T-helper 2 cell treated with Interferon-gamma antibody and Interleukin-4, amounts not matched to agents 100 ng/mL and 5 ng/mL, for 36 hours (primary cell): ENCODE measurements at regions not wholly inside any gene's neighbourhood (a gene's known extent, or its start where the extent isn't known, plus 50 kb on each side); places are given as distances from the start of the nearest gene placed in this dataset.

Source experiments
- intact Hi-C: fragments of 100-400 bp; cut with micrococcal nuclease; formaldehyde crosslinking; loops from one replicate; pipeline ENCODE4 v1.15.1; 2023

DNA sequence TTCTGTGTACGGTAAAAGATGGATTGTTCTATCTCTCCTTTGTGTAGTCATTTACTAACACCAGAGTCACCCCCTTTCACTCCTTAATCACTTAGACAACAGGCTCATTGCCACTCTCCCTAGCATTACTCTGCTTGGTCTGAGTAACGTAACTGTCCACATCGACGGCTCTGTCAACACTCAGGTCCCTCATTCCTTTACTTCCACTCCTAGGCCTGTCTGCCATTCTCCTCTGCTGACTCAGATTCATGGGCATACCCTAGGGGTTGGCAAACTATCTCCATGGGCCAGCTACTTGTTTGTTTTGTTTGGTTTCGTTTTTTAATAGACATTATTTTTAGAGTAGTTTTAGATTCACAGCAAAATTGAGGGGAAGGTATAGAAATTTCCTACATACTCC, 243.9 kb downstream of the NR4A2 start:
- intact Hi-C loops, result no loop called here

DNA sequence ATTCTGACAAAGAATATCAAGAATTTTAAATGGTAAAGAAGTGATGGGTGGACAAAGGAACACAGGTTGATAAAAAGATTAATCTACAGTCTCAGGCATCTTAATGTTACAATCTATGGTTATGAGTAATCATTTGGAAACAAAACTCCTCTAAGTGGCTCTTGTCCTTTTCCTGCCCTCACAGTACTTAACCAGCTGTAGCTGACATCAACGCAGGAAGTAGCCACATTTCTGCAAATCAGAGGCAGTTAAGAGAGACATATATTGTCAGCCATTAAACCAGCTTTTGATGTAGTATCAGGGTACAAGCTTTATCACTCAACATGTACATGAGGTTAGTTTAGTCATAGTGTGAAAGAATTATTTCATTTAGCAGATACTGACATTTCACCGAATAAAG, 244.6 kb downstream of the NR4A2 start:
- intact Hi-C loops, result no loop called here

DNA sequence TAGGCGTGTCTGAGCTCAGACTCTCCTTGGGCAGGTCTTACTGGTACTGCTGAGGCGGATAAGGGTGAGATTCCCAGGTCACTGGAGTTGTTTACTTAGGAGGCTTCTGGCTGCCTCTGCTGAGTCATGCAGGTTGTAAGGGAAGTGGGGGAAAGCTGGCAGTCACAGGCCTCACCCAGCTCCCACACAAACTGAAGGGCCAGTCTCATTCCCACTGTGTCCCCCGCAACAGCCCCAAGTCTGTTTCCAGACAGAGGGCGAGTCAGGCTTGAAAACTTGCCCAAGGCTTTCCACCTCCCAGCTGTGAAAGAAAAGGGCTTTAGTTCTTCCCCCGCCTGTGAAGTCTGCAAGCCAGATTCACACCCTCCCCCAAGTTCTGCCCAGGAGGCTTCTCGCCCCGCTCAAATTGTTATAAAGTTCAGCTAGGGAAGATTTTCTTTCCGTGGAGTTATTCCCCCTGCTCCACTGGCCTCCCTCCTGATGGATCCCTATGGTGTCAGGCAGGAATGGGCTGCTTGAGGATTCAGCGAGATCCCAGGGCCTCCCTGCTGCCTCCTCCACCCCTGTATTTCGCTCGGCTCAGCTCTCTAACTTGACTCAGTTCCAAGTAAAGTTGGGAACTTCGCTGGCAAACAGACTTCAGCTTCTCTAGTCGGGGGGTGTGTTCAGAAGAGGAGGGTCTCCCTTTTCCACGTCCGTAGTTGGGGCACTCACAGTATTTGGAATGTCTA, 248.6 kb downstream of the NR4A2 start:
- intact Hi-C loops, result no loop called here

- intact Hi-C loops, result no loop called here
Observed at GRCh38 chr2:156079845-156080244, 252.7 kb downstream of the NR4A2 start.

DNA sequence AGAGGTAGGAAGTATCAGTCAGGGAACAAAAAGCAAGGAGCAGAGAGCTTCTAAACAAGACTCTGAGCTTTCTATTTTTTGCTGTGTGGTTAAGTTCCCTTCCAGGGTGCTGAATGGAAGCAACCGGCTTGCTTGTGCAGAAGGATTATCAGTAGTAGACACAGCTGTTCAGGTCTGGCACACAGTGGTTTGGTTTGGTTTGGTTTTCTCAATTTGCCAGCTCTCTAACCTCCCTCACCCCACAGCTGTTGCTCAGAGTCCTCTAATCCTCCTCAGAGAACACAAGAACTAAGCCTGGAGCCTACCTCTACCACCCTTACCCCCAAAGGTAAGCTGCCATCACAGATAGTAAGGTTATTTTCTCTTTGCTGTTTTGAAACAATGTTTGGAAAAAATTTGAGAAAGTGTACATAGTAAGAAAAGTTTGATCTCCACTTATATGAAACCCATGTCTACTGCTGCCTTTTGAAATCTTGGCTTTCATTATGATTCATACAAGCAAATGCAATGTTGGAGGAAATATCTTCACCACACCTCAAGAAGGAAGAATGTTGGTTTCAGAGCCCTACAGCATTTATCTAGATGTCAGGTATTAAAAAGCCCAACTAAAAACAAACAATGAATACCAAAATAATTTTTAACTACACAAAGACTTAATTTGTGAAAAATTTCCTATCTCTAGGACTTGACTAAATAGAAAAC, 255.3 kb downstream of the NR4A2 start:
- intact Hi-C loops, result no loop called here

- intact Hi-C loops, result loop anchor here (2.0 kb wide), 1 partner anchor 525 kb away; no protein-coding TSS in a partner anchor
Observed at GRCh38 chr2:156065912-156066311, 266.6 kb downstream of the NR4A2 start.

- intact Hi-C loops, result no loop called here
Observed at GRCh38 chr2:156064540-156064939, 268.0 kb downstream of the NR4A2 start.

- intact Hi-C loops, result no loop called here
Observed at GRCh38 chr2:156057647-156058046, 274.9 kb downstream of the NR4A2 start.

DNA sequence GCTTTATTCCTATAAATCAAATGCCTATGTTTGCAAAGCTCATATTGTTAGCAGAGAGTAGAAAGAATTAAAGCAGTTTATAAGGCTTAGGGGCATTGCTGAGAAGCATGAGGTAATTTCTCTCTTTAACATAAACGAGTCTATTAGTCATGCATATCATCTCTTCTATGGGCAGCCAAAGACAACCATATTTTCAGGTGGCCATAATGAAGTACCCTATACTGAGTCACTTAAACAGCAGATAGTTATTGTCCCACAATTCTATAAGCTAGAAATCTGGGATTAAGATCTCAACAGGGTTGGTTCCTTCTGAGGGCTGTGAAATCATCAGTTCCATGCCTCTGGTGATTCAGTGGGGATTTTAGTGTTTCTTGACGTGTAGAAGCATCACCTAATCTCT, 277.5 kb downstream of the NR4A2 start:
- intact Hi-C loops, result no loop called here

DNA sequence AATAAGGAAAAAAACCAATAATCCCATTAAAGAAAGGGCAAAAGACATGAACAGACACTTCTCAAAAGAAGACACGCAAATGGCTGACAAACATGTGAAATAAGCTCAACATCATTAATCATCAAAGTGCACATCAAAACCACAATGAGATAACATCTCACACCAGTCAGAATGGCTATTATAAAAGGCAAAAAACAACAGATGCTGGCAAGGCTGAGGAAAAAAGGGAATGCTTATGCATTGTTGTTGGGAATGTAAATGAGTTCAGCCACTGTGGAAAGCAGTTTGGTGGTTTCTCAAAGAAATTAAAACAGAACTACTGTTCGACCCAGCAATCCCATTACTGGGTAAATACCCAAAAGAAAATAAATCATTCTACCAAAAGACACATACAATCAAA, 285.6 kb downstream of the NR4A2 start:
- intact Hi-C loops, result no loop called here

- intact Hi-C loops, result no loop called here
Observed at GRCh38 chr2:156042895-156043294, 289.6 kb downstream of the NR4A2 start.

DNA sequence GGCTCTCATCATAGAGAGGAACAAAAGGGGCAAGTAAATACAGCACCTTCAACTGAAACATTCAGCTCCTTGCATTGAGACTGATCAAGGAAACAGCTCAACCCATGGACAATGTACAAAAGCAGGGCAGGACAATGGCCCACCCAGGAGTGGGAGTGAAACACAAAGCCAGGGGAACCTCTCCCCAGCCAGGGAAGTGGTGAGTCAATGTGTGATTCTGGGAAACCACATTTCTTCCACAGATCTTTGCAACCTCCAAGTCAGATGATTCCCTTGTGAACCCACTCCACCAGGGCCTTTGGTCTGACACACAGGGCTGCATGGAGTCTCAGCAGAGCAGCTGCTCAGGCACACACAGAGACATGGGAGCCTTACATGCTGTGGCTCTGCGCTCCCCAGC, 294.5 kb downstream of the NR4A2 start:
- intact Hi-C loops, result no loop called here

DNA sequence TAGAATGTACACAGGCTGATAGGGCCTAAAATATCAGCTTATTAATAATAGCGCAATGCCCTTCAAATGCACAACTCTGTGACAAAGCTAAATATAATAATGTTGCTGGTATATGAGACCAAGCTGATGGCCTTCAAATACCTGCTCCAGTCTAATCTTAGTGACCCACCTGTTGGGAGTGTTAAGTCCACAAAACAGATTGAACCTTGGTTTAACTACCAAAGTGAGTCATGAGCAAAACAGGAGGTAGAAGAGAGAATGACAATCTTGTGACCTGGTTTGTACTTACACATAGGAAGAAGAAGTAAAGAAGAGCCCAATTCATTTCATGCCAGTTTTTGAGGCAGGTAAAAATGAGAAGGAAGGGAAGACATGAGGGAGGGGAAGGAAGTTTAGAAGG, 295.0 kb downstream of the NR4A2 start:
- intact Hi-C loops, result no loop called here

- intact Hi-C loops, result no loop called here
Observed at GRCh38 chr2:156031121-156031520, 301.4 kb downstream of the NR4A2 start.

DNA sequence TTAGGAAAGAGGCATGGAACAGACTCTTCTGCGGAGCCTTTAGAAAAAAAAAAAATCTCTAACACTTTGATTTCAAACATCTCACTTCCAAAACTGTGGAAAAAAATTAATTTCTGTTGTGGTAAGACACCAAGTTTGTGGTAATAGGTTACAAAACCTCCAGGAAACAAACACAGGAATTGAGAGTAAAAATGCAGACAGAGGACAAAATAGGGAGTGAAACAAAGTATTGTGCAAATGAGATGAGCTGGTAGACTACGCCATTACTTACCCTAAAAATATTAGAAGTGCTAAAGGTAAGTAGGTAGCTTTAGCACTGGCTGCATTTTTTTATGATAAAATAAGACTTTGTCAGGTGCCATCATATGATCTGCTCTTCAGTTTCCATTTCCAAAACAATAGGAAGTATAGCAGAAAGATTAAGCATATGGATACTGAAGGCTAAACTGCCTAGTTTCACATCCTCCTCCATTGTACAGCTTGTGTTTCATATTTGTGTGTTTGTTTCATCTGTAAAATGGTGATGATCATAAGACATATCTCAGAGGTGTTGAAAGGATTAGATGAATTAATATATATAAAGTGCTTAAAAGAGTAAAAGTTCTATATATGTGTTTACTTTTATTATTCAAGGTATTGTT, 309.2 kb downstream of the NR4A2 start:
- intact Hi-C loops, result no loop called here

- intact Hi-C loops, result no loop called here
Observed at GRCh38 chr2:156021146-156022040, 311.1 kb downstream of the NR4A2 start.

DNA sequence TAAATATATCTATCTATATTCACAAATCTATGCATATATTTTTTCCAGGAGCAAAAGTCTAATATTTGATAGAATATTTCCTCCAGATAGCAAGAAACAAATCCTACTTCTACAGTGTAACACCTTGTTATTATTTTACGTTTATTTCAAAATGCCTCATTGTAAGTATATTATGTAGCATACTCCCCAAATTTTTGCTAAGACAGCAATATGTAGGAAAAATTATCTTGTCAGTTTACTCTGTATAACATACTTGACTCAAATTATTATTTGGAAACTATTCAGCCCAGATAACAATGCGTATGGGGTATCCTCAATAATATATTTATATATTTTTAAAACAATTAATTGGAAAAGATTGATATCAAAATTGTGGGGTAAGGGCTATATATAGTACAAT, 313.2 kb downstream of the NR4A2 start:
- intact Hi-C loops, result no loop called here

GRCh38 chr2:156017341-156017885, 315.1 kb downstream of the NR4A2 start:
- intact Hi-C loops, result no loop called here

GRCh38 chr2:156009293-156009692, 323.2 kb downstream of the NR4A2 start:
- intact Hi-C loops, result no loop called here

- intact Hi-C loops, result no loop called here
Observed at GRCh38 chr2:156006721-156007618, 325.6 kb downstream of the NR4A2 start.
